HG03378 (cell line): ENCODE measurements at regions not wholly inside any gene's neighbourhood (a gene's known extent, or its start where the extent isn't known, plus 50 kb on each side); places are given as distances from the start of the nearest gene placed in this dataset.
"Not testable (repeated sequence)": the region's sequence is repeated elsewhere in the genome, so short reads cannot be mapped to it uniquely, and the experiment has no call there.

Experiments
- ATAC-seq: cut with Tn5 transposase; IDR thresholded peaks from one replicate; pipeline ENCODE4 v1.9.1; 2021; ENCODE audit warnings: mild to moderate bottlenecking, moderate library complexity; ENCODE audit not compliant: unreplicated experiment

GRCh38 chr2:207321514-207321913 is 155.8 kb upstream of the KLF7 start:
- no peak for ATAC-seq

GRCh38 chr2:207324001-207324400 is 158.3 kb upstream of the KLF7 start:
- ATAC-seq = no peak

DNA sequence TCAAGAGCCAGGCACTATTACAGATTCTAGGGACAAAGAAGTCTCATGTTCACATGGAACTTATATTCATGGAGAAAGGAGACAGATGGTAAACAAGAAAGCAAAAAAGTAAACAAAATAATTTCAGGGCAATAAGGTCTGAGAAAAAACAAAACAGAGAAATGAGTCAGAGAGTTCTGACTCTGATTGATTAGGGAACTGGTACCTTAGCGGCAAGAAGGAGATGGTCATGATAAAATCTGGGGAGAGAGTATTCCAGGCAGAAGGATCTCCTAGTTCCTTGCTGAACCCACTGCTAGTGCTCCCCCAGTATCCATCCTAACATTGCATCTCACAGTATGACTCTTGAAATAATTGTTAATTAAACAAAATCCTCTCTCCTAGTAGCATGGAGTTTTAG is 161.8 kb upstream of the KLF7 start:
- ATAC-seq = peak; percentile 25

DNA sequence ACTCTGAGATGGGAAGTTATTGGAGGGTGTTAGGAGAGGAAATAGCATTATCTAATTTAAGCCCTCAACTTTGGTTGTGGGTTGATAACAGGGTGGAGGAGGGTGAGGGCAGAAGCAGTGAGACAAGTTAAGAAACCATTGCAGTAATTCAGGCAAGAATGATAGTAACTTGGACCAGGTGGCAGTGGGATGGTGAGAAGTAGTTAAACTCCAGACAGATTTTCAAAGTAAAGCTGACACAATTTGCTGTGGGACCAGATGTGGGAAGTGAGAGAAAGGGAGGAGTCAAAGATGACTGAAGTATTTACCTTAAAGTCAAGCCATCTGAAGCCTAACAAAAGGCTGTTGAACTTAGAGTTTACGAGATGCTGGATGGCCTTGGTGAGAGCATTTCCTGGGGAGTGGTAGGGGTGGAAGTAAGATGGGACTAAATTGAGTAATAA is 163.2 kb upstream of the KLF7 start:
- peak; percentile 35 for ATAC-seq

DNA sequence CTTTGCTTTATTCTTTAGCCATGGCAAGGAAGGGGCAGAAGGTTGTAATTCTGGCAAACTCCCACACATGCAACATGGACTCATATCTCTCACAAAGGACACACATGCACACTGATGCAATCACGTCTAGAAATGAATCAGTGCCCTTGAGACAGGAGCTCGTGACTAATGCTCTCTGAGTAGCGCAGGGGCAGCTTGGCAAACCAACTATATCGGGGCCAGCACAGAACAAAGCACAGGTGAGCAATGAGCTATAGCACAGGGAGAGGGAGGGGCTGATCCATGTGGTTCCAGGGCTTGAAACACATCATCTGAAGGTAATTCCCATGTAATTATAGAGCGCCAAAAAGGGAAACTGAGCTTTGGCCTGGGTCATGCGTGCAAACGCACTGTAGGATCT is 165.2 kb upstream of the KLF7 start:
- peak; percentile 73 for ATAC-seq

- no peak for ATAC-seq
Measured at GRCh38 chr2:207331674-207332073, 165.9 kb upstream of the KLF7 start.

GRCh38 chr2:207332480-207333212 is 166.9 kb upstream of the KLF7 start:
- peak; percentile 35 for ATAC-seq

- no peak for ATAC-seq
Measured at GRCh38 chr2:207333599-207334300, 168.0 kb upstream of the KLF7 start.

GRCh38 chr2:207334301-207334623 is 168.5 kb upstream of the KLF7 start:
- peak; percentile 1 for ATAC-seq

DNA sequence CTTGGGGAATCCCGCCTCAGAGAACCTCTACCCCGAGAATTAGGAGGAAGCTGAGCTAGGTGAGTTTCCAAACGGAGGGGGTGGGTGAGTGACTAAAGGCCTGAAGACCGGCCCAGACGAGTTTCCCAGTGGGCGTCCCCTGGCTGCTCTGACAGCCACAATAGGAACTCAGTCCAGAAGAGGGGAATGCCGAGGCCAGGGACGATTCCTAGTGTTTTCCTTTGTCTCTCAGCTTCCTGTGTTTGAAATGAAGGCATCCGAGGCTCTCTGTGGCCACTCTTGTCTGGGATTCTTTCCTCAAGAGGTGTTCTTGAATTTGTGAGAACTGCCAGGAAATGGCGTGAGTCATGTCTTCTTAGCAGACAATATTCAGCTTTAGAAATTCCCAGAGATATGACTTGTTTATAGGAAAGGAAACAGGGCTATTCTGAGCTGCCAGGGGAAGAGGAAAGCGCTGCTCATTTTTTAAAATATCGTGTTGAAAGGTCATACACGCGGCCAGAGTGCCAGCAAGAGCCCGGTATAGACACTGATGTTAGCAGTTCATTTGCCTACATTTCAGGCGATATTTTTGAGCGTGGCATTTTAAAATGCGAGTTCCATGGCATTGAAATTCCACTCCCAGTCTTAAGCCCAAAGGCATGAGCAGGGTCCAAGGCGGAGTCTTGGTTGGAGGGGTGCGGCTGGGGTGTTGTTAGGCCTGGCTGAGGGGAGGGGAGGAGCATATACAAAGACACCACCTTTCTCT is 169.1 kb upstream of the KLF7 start:
- peak; percentile 18 for ATAC-seq

DNA sequence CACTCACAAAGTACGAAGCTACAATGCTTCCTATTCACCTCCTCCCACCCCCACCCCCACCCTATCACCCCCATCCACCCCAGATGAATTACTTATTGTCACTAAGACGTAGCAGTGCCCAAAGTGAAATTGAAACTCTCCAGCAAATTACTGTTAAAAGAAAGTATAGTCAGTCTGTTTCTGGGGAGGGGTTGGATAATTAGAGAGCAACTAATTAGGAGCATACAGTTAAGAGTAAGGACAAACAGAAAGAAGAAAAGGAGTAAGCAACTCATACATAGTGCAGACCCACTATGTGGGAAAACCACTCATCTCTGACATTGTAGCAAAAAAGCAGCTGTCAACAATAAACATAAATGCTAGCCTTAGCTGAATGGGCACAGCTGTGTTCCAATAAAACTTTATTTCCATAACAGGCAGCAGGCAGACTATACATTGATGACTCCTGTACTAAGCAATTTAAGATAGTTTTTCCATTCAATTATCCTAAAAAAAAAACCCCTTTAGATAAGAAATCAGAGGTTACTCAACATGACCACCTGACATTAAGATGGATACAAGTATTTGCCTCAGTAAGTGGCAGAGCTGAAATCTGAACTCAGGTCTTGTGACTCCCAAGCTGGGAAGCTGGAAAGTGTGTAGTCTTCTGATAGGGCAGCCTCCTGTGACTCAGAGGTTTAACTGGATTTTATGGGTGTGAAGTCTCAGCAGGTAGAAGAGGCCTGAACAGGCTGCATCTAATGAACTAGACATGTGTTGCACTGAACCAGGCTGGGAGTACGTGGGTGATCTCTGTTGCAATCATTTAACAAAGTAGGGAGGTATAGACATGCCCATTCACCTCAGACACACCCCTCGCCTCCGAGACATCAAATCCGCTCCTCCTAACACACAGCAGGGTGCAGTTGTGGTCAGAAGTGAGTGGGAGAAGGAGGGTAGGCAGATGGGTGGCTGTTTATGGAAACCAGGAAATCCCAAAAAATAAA is 171.8 kb upstream of the KLF7 start:
- ATAC-seq = peak; percentile 29

DNA sequence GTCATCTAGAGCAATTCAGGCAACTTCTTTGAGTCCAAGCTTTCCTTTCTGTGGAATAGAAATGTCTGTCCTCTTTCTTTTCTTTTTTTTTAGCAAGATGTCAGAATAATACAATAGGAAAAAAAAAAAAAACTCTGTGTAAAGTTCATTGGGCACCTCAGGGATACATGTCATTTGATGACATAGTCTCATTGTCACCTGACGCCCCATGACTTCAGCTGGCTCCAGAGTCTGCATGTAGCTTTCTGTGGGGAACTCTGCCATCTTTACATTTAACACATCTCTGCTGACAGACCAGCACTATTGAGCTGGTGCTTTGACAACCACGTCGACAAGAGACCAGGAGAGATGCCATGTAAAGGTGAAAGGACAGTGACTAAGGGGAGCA is 172.5 kb upstream of the KLF7 start:
- no peak for ATAC-seq

- no peak for ATAC-seq
Measured at GRCh38 chr2:207338610-207339009, 172.9 kb upstream of the KLF7 start.

DNA sequence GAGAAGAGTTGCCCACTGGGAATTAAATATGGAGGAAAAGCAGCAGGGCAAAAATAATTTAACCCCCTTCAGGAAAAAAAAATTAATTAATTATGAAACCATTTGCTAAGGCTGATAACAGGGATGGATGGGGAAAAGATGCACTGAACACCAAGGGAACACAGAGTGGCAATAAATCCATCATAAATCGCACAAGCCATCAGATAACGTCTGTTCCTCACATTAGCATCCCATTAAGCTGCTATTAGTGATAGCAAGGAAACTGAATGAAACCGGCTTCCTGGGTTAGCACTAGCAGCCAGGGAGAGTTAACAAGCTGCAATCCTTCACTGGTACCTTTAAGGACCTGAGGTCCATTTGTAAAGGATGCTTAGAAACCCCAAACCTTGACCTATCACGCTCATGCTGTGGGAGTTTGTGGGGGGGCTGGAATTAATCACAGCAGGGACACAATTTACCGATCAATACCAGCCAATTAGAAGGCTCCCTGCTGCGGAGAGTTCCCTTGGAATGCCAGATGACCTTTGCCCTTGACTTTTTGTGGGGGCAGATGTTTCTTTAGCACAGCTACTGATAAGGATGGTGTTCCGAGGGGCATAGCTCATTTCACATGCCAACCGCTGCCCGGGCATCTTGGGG is 175.5 kb upstream of the KLF7 start:
- ATAC-seq = no peak

DNA sequence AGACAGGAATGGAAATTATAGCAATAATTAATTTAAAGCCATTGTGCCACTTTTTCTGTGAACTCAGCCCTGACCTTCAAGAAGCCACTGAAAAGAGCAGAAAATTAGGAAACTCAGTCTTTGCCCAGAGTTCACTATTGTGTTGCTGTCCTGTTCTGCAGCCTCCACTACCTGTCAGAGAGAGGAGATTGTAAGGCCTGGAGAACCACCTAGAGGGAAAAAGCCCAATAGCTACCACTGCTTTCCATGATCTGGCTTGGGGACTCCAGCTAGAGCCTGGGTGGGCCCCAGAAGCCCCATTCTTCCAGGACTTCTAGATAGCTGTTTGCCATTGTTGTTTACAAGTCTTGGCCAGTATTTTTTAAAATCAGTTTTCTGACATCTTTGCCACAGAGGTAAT is 176.1 kb upstream of the KLF7 start:
- no peak for ATAC-seq

GRCh38 chr2:207344596-207345394 is 179.0 kb upstream of the KLF7 start:
- ATAC-seq = not testable (repeated sequence)

GRCh38 chr2:207351171-207351570 is 178.6 kb upstream of the CREB1 start:
- ATAC-seq = no peak

- peak; percentile 83 for ATAC-seq
Measured at GRCh38 chr2:207352978-207353671, 176.6 kb upstream of the CREB1 start.

DNA sequence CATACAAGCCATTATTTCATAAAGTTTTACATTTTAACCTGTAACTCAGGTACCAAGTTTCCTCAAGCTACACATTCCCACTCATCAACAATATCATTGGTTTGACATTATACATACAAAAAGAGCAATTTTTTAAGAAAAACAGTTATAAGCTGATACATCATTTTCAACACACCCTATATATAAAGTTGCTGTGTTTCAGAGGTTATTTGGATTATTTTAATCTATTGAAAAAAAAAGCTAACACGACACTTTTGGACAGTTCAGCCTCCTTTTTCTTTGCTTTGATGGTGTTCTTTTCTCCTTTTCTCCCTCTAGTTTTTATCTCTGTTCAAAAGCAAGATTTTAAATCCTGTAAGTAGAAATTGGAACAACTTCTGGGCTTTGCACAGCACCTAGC is 175.9 kb upstream of the CREB1 start:
- no peak for ATAC-seq
